Upper lobe of left lung (tissue), 4 donors: ENCODE measurements at regions not wholly inside any gene's neighbourhood (a gene's known extent, or its start where the extent isn't known, plus 50 kb on each side); places are given as distances from the start of the nearest gene placed in this dataset.

ENCODE experiments used
- CTCF ChIP-seq, 6 experiments: fragments of 450-650 bp in 4 of 6; fragments of 200-600 bp in 2 of 6; sonication (generic) in 2 of 6; IDR thresholded peaks; one replicate each; pipeline ENCODE4 v1.5.1; 2016 to 2019; ENCODE audit warnings: antibody characterized with exemption in 6 of 6
- POLR2A ChIP-seq, 4 donors: fragments of 450-650 bp; IDR thresholded peaks; one replicate each; pipeline ENCODE4 v1.5.1; 2016 to 2017; ENCODE audit warnings: antibody characterized with exemption in 4 of 4, mild to moderate bottlenecking in 2 of 4
- POLR2AphosphoS5 ChIP-seq, 2 donors: sonication (generic); formaldehyde crosslinking; IDR thresholded peaks; one replicate each; pipeline ENCODE4 v1.5.1; 2017; ENCODE audit warnings: antibody characterized with exemption in 2 of 2

GRCh38 chrX:126697091-126697490 lies 122.4 kb upstream of the PRR32 start:
- no peak for TF ChIP-seq CTCF (IDR thresholded peaks at IDR 0.05)
- no peak for TF ChIP-seq POLR2A (IDR thresholded peaks at IDR 0.05)
- no peak for TF ChIP-seq POLR2AphosphoS5 (IDR thresholded peaks at IDR 0.05)
